ENCODE measurements at regions not wholly inside any gene's neighbourhood (a gene's known extent, or its start where the extent isn't known, plus 50 kb on each side); places are given as distances from the start of the nearest gene placed in this dataset.

DNA sequence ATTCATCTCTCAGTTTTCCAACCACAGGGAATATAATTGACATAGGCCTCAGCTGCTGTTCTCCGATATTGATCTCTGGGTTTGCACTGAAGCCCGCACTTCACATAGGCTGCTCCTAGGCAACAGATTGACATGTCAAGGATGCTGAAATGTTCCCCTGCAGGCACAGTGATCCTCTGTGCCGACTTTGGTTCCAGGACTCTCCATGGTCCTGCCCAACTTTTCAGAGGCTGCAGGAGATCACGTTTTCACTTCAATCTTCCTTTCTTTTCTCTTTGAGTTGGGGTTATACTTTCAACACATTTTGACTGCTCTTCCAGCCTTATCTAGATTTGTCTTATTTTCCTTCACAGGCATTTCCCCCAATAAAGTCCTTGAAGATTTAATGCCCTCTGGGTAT is 1361.0 kb downstream of the DSC3 start:
- H3K4me1 Mint-ChIP-seq (ENCODE audit: low read depth) = no peaks in the 10 kb centered on the region

GRCh38 chr18:29664278-29665036 is 1378.1 kb downstream of the DSC3 start:
- H3K27ac Mint-ChIP-seq = no peak overlapping the region

More for the DNA sequence above, 1361.0 kb downstream of the DSC3 start:
- H3K4me3 Mint-ChIP-seq = no peak overlapping the region
- H3K9me3 Mint-ChIP-seq = peaks cover 21% of the 10 kb centered on the region
- no peaks in the 10 kb centered on the region for H3K36me3 Mint-ChIP-seq (ENCODE audit: low read depth)
- no peak overlapping the region for H3K27ac Mint-ChIP-seq
- no peaks in the 10 kb centered on the region for H3K27me3 Mint-ChIP-seq

DNA sequence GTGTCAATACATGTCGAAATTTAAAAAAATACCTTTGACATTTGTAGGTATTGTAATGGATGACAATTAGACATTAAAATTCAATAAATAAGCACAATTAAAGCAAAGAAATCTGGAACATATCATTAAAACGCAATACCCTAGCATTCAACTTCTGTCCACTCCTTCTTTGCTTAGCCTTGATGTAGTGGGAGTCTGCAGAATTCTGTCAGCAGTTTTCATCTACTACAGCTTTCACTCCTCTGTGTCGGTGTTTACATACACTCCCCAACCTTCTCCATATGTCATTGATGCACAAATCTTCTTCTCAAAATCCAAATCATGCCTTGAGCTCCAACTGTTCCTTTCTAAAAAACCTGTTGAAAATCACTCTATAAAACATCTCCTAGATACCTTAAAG is 1380.6 kb downstream of the DSC3 start:
- no peaks in the 10 kb centered on the region for H3K27me3 Mint-ChIP-seq
- H3K27ac Mint-ChIP-seq = no peak overlapping the region
- no peaks in the 10 kb centered on the region for H3K36me3 Mint-ChIP-seq (ENCODE audit: low read depth)
- H3K4me3 Mint-ChIP-seq = no peak overlapping the region
- peaks cover 8% of the 10 kb centered on the region for H3K9me3 Mint-ChIP-seq
- no peaks in the 10 kb centered on the region for H3K4me1 Mint-ChIP-seq (ENCODE audit: low read depth)

More at GRCh38 chr18:29664278-29665036, 1378.1 kb downstream of the DSC3 start:
- Mint-ChIP-seq H3K27me3 (no peaks in the 10 kb centered on the region), H3K4me3 (no peak overlapping the region), H3K4me1 (ENCODE audit: low read depth) (no peaks in the 10 kb centered on the region), H3K9me3 (peaks cover 13% of the 10 kb centered on the region), H3K36me3 (ENCODE audit: low read depth) (no peaks in the 10 kb centered on the region)

GRCh38 chr18:29660777-29661176 is 1381.8 kb downstream of the DSC3 start:
- Mint-ChIP-seq H3K36me3 (ENCODE audit: low read depth) (no peaks in the 10 kb centered on the region), H3K27ac (no peak overlapping the region), H3K27me3 (no peaks in the 10 kb centered on the region), H3K4me1 (ENCODE audit: low read depth) (no peaks in the 10 kb centered on the region), H3K9me3 (peaks cover 18% of the 10 kb centered on the region), H3K4me3 (no peak overlapping the region)

- no peak overlapping the region for H3K4me3 Mint-ChIP-seq
- H3K27ac Mint-ChIP-seq = no peak overlapping the region
- no peaks in the 10 kb centered on the region for H3K27me3 Mint-ChIP-seq
- H3K36me3 Mint-ChIP-seq (ENCODE audit: low read depth) = no peaks in the 10 kb centered on the region
- H3K4me1 Mint-ChIP-seq (ENCODE audit: low read depth) = no peaks in the 10 kb centered on the region
- peaks cover 16% of the 10 kb centered on the region for H3K9me3 Mint-ChIP-seq
Measured at GRCh38 chr18:29653671-29654215, 1388.8 kb downstream of the DSC3 start.

- Mint-ChIP-seq H3K9me3 (peaks cover 16% of the 10 kb centered on the region), H3K4me3 (no peak overlapping the region), H3K27me3 (no peaks in the 10 kb centered on the region), H3K36me3 (ENCODE audit: low read depth) (no peaks in the 10 kb centered on the region), H3K4me1 (ENCODE audit: low read depth) (no peaks in the 10 kb centered on the region), H3K27ac (no peak overlapping the region)
Measured at GRCh38 chr18:29652797-29653196, 1389.7 kb downstream of the DSC3 start.

GRCh38 chr18:29651122-29651680 is 1391.3 kb downstream of the DSC3 start:
- Mint-ChIP-seq H3K4me1 (ENCODE audit: low read depth) (no peaks in the 10 kb centered on the region), H3K4me3 (no peak overlapping the region)

GRCh38 chr18:29648891-29649290 is 1393.7 kb downstream of the DSC3 start:
- no peaks in the 10 kb centered on the region for H3K4me1 Mint-ChIP-seq (ENCODE audit: low read depth)
- no peak overlapping the region for H3K27ac Mint-ChIP-seq

More at GRCh38 chr18:29651122-29651680, 1391.3 kb downstream of the DSC3 start:
- H3K9me3 Mint-ChIP-seq = peaks cover 16% of the 10 kb centered on the region
- no peak overlapping the region for H3K27ac Mint-ChIP-seq
- no peaks in the 10 kb centered on the region for H3K27me3 Mint-ChIP-seq
- no peaks in the 10 kb centered on the region for H3K36me3 Mint-ChIP-seq (ENCODE audit: low read depth)

DNA sequence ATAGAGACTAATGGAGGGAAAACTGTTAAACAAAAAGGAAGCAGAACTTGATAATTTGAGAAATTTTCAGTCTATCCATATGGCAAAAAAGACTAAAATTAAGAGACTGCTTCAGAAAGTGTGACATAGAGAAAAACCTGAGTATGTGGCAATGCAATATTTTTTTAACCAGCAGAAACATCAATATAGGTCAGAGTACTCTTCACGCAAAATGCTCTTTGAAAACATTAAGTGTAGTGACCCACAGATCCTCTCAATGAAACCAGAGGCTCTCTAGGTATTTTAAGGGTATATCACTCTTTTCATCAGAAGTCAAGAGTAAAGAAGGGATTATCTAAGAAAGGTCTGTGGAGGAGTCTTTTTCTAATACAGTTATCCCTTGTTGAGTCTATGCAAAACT is 1394.8 kb downstream of the DSC3 start:
- H3K4me1 Mint-ChIP-seq (ENCODE audit: low read depth) = no peaks in the 10 kb centered on the region
- H3K27me3 Mint-ChIP-seq = no peaks in the 10 kb centered on the region
- H3K4me3 Mint-ChIP-seq = no peak overlapping the region
- H3K36me3 Mint-ChIP-seq (ENCODE audit: low read depth) = no peaks in the 10 kb centered on the region
- H3K9me3 Mint-ChIP-seq = peaks cover 23% of the 10 kb centered on the region
- no peak overlapping the region for H3K27ac Mint-ChIP-seq

More at GRCh38 chr18:29648891-29649290, 1393.7 kb downstream of the DSC3 start:
- Mint-ChIP-seq H3K36me3 (ENCODE audit: low read depth) (no peaks in the 10 kb centered on the region), H3K27me3 (no peaks in the 10 kb centered on the region), H3K4me3 (no peak overlapping the region), H3K9me3 (peaks cover 23% of the 10 kb centered on the region)

GRCh38 chr18:29644276-29644675 is 1398.3 kb downstream of the DSC3 start:
- H3K27ac Mint-ChIP-seq = no peak overlapping the region

GRCh38 chr18:29629493-29630036 is 1413.0 kb downstream of the DSC3 start:
- Mint-ChIP-seq H3K36me3 (ENCODE audit: low read depth) (no peaks in the 10 kb centered on the region), H3K4me1 (ENCODE audit: low read depth) (no peaks in the 10 kb centered on the region), H3K4me3 (no peak overlapping the region), H3K9me3 (no peaks in the 10 kb centered on the region), H3K27me3 (no peaks in the 10 kb centered on the region), H3K27ac (no peak overlapping the region)

More at GRCh38 chr18:29644276-29644675, 1398.3 kb downstream of the DSC3 start:
- Mint-ChIP-seq H3K36me3 (ENCODE audit: low read depth) (no peaks in the 10 kb centered on the region), H3K9me3 (peaks cover 15% of the 10 kb centered on the region), H3K4me3 (no peak overlapping the region), H3K27me3 (no peaks in the 10 kb centered on the region), H3K4me1 (ENCODE audit: low read depth) (no peaks in the 10 kb centered on the region)

GRCh38 chr18:29626094-29626493 is 1416.4 kb downstream of the DSC3 start:
- Mint-ChIP-seq H3K9me3 (no peaks in the 10 kb centered on the region), H3K4me1 (ENCODE audit: low read depth) (no peaks in the 10 kb centered on the region), H3K4me3 (no peak overlapping the region), H3K27me3 (no peaks in the 10 kb centered on the region), H3K36me3 (ENCODE audit: low read depth) (no peaks in the 10 kb centered on the region), H3K27ac (no peak overlapping the region)

DNA sequence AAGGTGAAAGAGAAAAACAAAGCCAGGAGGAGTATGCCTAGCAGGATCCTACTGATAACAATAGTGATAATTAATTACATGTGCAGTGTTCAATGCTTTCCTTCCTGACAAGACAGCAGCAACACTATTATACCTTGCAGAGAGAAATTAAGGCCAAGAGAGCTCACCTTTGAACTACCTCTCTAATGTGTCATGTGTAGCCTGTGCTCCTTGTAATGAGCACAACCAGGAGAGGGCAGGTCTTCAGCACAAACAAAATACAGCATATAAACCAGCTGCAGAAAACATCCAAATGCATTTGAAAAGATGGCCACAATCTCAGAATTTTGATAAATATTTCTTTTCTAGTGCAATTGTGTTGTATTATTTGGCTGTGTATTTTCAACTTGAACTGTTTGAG is 1425.7 kb downstream of the DSC3 start:
- no peaks in the 10 kb centered on the region for H3K4me1 Mint-ChIP-seq (ENCODE audit: low read depth)
- H3K36me3 Mint-ChIP-seq (ENCODE audit: low read depth) = no peaks in the 10 kb centered on the region
- no peaks in the 10 kb centered on the region for H3K27me3 Mint-ChIP-seq
- H3K9me3 Mint-ChIP-seq = peaks cover 3% of the 10 kb centered on the region
- H3K4me3 Mint-ChIP-seq = no peak overlapping the region
- H3K27ac Mint-ChIP-seq = no peak overlapping the region

DNA sequence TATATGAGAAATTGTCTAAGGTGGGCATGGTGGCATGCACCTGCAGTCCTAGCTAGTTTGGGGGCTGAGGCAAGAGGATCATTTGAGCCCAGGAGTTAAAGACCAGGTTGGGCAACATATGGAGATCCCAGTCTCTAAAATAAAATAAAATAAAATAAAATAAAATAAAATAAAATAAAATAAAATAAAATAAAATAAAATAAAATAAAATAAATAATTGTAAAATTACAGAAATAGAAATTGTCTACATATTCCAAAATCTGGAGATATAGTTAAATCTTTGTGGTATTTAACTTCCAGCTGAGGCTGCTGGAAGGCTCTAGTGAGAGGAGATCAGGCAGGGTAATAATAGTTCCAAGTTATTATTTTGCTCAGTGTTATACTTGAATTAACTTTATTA is 1432.1 kb upstream of the CDH2 start:
- Mint-ChIP-seq H3K4me1 (ENCODE audit: low read depth) (no peaks in the 10 kb centered on the region), H3K4me3 (no peak overlapping the region), H3K27me3 (no peaks in the 10 kb centered on the region), H3K36me3 (ENCODE audit: low read depth) (no peaks in the 10 kb centered on the region), H3K27ac (no peak overlapping the region), H3K9me3 (peaks cover 32% of the 10 kb centered on the region)

DNA sequence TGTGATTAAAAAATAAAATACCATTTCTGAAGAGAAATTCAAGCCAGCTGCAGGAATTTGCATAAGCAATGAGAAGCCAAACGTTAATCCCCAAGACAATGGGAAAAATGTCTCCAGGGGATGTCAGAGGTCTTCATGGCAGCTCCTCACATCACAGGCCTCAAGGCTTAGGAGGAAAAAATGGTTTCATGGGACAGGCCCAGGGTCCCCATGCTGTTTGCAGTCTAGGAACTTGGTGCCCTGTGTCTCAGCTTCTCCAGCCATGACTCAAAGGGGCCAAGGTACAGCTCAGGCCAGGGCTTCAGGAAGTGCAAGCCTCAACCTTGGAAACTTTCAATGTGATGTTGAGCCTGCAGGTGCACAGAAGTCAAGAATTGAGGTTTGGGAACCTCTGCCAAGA is 1428.4 kb upstream of the CDH2 start:
- Mint-ChIP-seq H3K36me3 (ENCODE audit: low read depth) (no peaks in the 10 kb centered on the region), H3K9me3 (peaks cover 28% of the 10 kb centered on the region), H3K4me3 (no peak overlapping the region), H3K27ac (no peak overlapping the region), H3K27me3 (no peaks in the 10 kb centered on the region), H3K4me1 (ENCODE audit: low read depth) (no peaks in the 10 kb centered on the region)
